ENCODE measurements at regions not wholly inside any gene's neighbourhood (a gene's known extent, or its start where the extent isn't known, plus 50 kb on each side); places are given as distances from the start of the nearest gene placed in this dataset.

DNA sequence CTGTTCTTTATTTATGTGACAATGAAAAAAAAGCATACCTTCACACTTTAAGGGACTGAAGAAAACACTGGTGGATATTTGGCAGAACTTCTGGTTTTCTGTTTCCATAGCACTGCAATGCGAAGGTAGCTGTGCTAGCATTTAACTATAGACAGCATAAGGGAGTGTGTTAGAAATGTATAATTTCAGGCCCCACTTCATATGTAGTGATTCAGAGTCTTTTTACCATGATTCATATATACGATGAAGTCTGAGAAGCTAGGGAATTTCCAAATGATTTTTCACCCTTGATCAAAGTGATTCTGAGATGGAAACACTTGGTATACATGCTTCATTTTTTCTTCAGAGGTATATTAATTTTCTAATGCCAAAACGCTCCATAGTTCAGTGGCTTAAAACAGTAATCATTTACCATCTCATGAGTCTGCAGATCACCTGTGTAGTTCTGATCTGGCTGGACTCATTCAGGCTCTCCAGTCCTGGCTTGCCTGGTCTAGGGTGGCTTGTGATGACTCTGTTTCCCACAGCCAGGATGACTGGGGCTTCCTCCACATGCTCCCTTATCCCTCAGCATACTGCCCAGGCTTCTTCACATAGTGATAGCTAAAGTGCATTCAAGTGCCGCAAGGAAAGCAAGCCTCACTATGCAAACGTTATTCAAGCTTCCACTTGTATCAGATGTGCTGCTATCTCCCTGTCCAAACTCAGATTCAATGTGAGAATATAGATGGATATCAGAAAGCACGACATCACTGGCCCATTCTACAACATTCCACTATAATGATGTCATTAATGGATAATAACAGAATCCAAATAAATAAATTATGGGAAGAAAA lies 790.1 kb downstream of the TECRL start:
- H3K4me1 Mint-ChIP-seq = no peaks in the 10 kb centered on the region
- ChIA-PET POLR2A (no interaction called here), CTCF (no interaction called here)
- H3K4me3 Mint-ChIP-seq = no peak overlapping the region
- no peaks in the 10 kb centered on the region for H3K36me3 Mint-ChIP-seq (ENCODE audit: low read depth)
- no peaks in the 10 kb centered on the region for H3K9me3 Mint-ChIP-seq
- no peak overlapping the region for H3K27ac Mint-ChIP-seq
- no peaks in the 10 kb centered on the region for H3K27me3 Mint-ChIP-seq
- no peak for DNase-seq

DNA sequence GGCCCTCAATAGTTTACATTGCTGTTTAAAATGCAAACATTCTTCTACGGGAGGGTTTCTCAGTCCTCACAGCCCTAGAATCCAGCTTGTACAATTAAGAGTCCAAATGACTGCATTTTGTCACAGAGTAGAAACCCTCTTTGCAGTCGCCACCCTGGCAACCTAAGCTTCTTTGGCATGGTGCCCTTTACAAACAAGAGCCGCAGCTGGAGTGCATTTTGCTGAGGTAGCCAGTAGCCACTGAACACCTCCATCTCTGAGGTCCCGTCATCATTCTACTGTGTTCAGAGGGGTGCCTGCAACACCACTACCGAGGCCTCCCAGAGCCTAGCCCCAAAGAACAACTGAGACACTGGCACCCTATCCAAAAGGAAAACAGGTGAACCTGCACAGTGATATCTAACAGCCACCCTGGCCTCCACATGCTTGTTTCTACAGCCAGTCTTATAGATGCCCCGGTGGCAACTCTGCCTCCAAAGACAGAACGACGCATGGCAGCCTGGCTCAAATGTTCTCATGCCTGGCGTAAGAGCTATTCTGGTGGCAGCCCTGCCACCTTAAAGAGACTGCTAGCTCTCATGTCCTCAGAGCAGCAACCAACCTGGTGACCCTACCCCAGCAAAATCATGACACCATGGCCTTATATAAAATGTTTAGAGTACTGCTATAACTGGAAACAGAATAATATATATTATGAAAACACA lies 801.9 kb downstream of the TECRL start:
- DNase-seq = no peak
- CTCF ChIA-PET = no interaction called here
- Mint-ChIP-seq H3K27me3 (no peaks in the 10 kb centered on the region), H3K9me3 (peaks cover 7% of the 10 kb centered on the region), H3K4me1 (no peaks in the 10 kb centered on the region), H3K36me3 (ENCODE audit: low read depth) (no peaks in the 10 kb centered on the region), H3K4me3 (no peak overlapping the region), H3K27ac (no peak overlapping the region)
- POLR2A ChIA-PET = no interaction called here

DNA sequence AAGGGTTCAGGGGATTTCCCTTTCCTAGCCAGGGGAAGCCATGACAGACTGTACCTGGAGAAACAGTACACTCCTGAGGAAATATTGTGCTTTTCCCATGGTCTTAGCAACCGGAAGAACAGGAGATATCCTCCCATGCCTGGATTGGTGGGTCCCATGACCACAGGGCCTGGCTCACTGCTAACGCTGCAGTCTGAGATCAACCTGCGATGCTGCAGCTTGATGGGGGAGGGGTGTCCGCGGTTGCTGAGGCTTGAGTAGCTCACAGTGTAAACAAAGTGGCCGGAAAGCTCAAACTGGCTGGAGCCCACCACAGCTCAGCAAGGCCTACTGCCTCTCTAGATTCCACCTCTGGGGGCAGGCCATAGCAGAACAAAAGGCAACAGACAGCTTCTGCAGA lies 819.5 kb downstream of the TECRL start:
- Mint-ChIP-seq H3K27ac (no peak overlapping the region), H3K27me3 (no peaks in the 10 kb centered on the region), H3K36me3 (ENCODE audit: low read depth) (no peaks in the 10 kb centered on the region), H3K9me3 (peaks cover 16% of the 10 kb centered on the region), H3K4me1 (no peaks in the 10 kb centered on the region), H3K4me3 (no peak overlapping the region)
- ChIA-PET CTCF (no interaction called here), POLR2A (no interaction called here)
- DNase-seq = no peak

DNA sequence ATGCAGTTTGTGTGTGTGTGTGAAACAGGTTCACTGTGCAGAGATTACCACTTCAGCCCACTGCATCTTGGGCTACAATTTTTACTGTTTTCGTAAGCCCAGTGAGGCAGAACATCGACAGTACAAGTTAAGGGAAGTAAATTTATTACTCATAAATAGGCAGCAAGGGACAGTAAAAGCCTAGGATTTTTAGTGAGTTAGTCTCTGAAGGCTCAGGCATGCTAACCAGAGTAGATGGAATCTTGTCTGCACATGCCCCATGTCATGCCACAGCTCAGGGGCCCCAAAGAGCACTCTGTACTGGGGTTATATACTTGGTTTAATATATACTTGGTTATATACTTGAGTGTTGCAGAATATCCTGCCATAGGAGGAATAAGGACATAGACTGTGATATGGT lies 825.7 kb downstream of the TECRL start:
- Mint-ChIP-seq H3K27ac (no peak overlapping the region), H3K36me3 (ENCODE audit: low read depth) (no peaks in the 10 kb centered on the region), H3K9me3 (no peaks in the 10 kb centered on the region), H3K4me1 (no peaks in the 10 kb centered on the region), H3K4me3 (no peak overlapping the region), H3K27me3 (no peaks in the 10 kb centered on the region)
- POLR2A ChIA-PET = no interaction called here
- no peak for DNase-seq
- CTCF ChIA-PET = no interaction called here

DNA sequence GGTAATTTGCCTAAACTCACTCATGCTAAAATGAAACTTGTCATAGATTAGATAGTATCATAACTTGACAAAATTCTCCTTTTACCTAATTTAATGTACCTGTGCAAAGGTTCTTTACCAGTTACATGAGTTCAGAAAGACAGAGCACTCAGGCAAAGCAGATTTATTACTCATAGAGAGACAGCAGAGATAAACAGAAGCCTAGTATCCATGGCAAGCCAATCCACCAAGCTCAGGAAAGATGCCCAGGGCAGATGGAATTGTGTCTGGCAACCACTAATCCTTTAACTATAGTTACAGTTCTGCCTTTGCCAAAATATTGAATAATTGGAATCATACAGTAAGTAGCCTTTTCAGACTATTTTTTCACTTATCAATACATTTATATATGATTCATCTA lies 826.2 kb downstream of the TECRL start:
- no peaks in the 10 kb centered on the region for H3K27me3 Mint-ChIP-seq

DNA sequence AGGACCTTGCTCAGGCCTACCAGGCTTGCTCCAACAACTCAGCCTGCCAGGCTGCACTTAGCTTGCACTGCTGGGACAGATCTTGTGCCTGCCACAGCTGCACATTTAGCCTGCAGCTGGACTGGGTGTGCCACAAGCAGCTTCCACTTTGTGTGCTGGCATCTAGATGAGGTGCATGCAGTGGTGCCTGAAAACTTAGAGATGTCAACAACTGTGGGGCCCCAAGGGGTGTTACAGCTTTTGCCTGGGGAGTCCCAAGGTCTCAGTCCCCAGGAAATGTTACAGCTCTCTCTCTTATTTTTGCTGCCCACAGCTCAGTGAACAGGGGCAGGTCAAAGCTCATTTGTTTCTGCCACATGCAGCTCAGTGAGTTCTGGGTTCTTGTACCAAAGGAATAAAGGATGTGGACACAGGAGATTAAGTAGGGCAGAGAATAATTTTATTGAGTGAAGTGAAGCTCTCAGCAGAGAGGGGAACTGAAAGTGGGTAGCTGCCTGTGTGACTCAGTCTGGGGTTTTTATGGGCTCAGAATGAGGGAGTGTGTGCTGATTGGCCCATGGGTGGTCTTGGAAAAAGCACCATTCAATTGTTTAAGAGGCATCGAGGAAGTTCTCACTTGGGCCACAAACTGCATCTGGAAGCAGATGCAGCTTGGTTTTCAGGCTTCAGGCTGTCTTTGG lies 828.3 kb downstream of the TECRL start:
- DNase-seq = no peak
- Mint-ChIP-seq H3K9me3 (peaks cover 2% of the 10 kb centered on the region), H3K4me1 (no peaks in the 10 kb centered on the region), H3K27me3 (no peaks in the 10 kb centered on the region), H3K4me3 (no peak overlapping the region), H3K27ac (no peak overlapping the region), H3K36me3 (ENCODE audit: low read depth) (no peaks in the 10 kb centered on the region)
- ChIA-PET POLR2A (no interaction called here), CTCF (no interaction called here)

More for the DNA sequence above, 826.2 kb downstream of the TECRL start:
- Mint-ChIP-seq H3K4me3 (no peak overlapping the region), H3K9me3 (no peaks in the 10 kb centered on the region), H3K27ac (no peak overlapping the region), H3K36me3 (ENCODE audit: low read depth) (no peaks in the 10 kb centered on the region), H3K4me1 (no peaks in the 10 kb centered on the region)
- no peak for DNase-seq
- ChIA-PET POLR2A (no interaction called here), CTCF (no interaction called here)

DNA sequence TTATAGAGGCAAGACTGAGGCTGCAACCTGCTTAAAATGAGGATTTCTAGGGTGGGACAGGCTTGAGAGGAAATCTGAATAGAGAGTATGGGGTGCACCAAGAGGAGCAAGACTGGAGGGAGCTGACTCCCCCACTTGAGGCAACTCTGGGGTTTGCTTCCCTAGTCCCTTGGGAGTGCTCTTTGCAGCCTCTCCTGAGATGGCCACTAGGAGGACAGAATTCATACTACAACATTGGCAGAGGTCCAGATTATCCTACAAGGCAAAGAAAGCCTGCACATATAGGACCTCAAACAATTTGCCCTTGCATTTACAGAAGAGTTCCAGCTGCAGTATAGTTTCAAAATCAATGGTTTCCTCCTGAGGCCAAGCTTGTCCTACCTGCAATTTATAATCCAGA lies 830.9 kb downstream of the TECRL start:
- Mint-ChIP-seq H3K27me3 (no peaks in the 10 kb centered on the region), H3K4me1 (no peaks in the 10 kb centered on the region), H3K4me3 (no peak overlapping the region), H3K36me3 (ENCODE audit: low read depth) (no peaks in the 10 kb centered on the region), H3K27ac (no peak overlapping the region), H3K9me3 (peaks cover 2% of the 10 kb centered on the region)
- no peak for DNase-seq
- POLR2A ChIA-PET = no interaction called here
- CTCF ChIA-PET = no interaction called here

DNA sequence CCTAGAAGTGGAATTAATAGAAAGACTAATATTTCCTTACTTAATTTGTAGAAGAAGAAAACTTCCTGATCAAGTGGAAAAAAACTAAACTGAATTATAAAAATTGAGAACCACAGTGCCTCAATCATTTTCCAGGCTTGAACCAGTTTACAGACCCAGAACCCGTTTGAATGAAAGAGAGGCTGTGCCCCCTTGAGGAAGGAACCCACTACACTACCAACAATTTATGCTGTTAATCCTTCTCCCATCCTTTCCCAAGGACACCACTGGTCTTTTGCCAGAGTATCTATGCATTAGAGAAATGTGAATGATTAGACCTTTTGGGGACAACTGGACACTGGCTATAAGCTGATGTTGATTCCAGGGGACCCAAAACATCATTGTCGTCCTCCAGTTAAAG lies 842.6 kb downstream of the TECRL start:
- H3K4me1 Mint-ChIP-seq = no peaks in the 10 kb centered on the region
- H3K9me3 Mint-ChIP-seq = peaks cover 6% of the 10 kb centered on the region
- no peak for DNase-seq
- ChIA-PET POLR2A (no interaction called here), CTCF (no interaction called here)
- no peak overlapping the region for H3K4me3 Mint-ChIP-seq
- H3K27ac Mint-ChIP-seq = no peak overlapping the region
- H3K36me3 Mint-ChIP-seq (ENCODE audit: low read depth) = no peaks in the 10 kb centered on the region
- H3K27me3 Mint-ChIP-seq = no peaks in the 10 kb centered on the region

DNA sequence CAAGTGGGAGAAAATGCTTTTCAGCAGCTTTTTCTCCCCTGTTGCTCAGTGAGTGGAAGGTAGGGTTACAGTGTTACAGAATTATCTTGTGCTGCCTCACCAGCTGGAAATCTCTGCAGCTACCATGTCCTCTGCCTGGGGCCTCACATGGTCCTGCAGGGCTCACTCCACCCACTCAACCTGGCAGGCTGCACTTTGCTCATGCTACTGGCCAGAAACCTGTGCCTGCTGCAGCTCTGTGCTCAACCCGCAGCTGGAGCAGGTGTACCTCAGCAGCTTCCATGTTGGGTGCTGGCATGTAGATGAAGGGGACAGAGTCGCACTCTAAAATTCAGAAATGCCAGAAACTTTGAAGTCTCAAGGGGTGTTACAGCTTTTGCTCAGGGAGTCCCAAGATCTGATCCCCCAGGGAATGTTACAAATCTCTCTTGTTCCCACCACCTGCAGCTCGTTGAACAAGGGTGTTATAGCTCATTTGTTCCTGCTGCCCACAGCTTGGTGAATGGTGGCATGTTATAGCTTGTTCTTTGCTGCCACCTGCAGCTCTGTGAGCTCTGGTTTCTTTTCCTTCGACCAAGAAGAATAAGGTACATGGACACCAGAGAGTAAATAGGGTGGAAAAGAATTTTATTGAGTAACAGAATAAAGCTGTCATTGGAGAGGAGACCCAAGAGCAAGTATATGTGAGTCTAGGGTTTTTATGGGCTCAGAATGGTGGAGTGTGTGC lies 845.8 kb downstream of the TECRL start:
- POLR2A ChIA-PET = no interaction called here
- Mint-ChIP-seq H3K27ac (no peak overlapping the region), H3K4me3 (no peak overlapping the region), H3K9me3 (peaks cover 9% of the 10 kb centered on the region), H3K4me1 (no peaks in the 10 kb centered on the region), H3K36me3 (ENCODE audit: low read depth) (no peaks in the 10 kb centered on the region), H3K27me3 (no peaks in the 10 kb centered on the region)
- CTCF ChIA-PET = no interaction called here
- no peak for DNase-seq

DNA sequence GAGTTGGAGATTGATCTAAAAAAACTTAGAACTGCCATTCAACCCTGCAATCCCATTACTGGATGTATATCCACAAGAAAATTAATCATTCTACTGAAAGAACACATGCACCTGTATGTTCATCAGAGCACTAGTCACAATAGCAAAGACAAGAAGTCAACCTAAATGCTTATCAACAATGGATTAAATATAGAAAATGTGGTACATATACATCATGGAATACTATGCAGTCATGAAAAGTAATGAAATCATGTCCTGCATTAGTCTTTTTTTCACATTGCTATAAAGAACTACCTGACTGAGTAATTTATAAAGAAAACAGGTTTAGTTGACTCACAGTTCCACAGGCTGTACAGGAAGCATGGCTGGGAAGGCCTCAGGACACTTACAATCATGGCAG lies 850.5 kb downstream of the TECRL start:
- H3K36me3 Mint-ChIP-seq (ENCODE audit: low read depth) = no peaks in the 10 kb centered on the region
- no peak overlapping the region for H3K27ac Mint-ChIP-seq
- no peak for DNase-seq
- H3K27me3 Mint-ChIP-seq = no peaks in the 10 kb centered on the region
- H3K4me1 Mint-ChIP-seq = no peaks in the 10 kb centered on the region
- ChIA-PET POLR2A (no interaction called here), CTCF (no interaction called here)
- peaks cover 9% of the 10 kb centered on the region for H3K9me3 Mint-ChIP-seq
- no peak overlapping the region for H3K4me3 Mint-ChIP-seq

DNA sequence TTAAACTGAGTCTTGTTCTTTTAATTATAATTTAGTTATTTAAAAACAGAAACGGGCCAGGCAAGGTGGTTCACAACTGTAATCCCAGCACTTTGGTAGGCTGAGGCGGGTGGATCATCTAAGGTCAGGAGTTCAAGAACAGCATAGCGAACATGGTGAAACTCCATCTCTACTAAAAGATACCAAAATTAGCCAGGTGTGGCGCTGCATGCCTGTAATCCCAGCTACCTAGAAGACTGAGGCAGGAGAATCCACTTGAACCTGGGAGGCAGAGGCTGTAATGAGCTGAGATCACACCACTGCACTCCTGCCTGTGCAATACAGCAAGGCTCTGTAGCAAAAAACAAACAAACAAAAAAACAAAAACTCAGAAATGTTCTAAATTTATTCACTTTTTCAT lies 852.9 kb downstream of the TECRL start:
- H3K27me3 Mint-ChIP-seq = no peaks in the 10 kb centered on the region
- H3K9me3 Mint-ChIP-seq = peaks cover 13% of the 10 kb centered on the region
- no peak for DNase-seq
- POLR2A ChIA-PET = no interaction called here
- no peak overlapping the region for H3K27ac Mint-ChIP-seq
- H3K36me3 Mint-ChIP-seq (ENCODE audit: low read depth) = no peaks in the 10 kb centered on the region
- no peak overlapping the region for H3K4me3 Mint-ChIP-seq
- no peaks in the 10 kb centered on the region for H3K4me1 Mint-ChIP-seq
- CTCF ChIA-PET = no interaction called here

DNA sequence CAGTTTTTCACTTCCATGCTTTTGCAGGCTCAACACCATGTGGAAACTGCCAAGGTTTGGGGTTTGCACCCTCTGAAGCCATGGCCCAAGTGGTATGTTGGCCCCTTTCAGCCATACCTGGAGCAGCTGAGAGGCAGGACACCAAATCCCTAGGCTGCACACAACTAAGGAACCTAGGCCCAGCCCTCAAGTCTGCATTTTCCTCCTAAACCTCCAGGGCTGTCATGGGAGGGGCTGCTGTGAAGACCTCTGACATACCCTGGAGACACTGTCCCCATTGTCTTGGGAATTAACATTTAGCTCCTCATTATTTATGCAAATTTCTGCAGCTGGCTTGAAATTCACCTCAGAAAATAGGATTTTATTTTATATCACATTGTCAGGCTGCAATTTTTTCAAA lies 856.1 kb downstream of the TECRL start:
- H3K9me3 Mint-ChIP-seq = peaks cover 7% of the 10 kb centered on the region
- no peaks in the 10 kb centered on the region for H3K4me1 Mint-ChIP-seq
- DNase-seq = no peak
- ChIA-PET POLR2A (no interaction called here), CTCF (no interaction called here)
- H3K36me3 Mint-ChIP-seq (ENCODE audit: low read depth) = no peaks in the 10 kb centered on the region
- H3K27ac Mint-ChIP-seq = no peak overlapping the region
- H3K4me3 Mint-ChIP-seq = no peak overlapping the region
- no peaks in the 10 kb centered on the region for H3K27me3 Mint-ChIP-seq

DNA sequence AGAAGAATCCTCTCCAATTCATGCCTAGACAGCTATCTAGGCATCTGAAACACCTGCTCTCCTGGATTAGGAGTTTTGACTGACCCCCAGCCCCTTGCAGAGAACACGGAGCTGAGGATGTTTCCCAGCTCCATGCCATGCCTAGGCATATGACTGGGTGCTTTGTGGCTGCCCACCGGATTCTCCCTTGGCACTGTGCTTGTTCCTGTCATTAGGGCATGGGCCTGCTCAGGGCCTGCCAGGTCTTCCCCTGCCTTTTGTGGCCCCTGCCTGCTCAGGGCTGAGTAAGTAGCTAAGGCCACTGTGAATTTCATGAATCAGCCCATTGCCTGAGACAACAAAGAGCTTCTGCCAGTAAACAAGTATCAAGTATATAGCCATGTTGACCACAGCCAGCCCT lies 867.4 kb downstream of the TECRL start:
- POLR2A ChIA-PET = no interaction called here
- no peak overlapping the region for H3K27ac Mint-ChIP-seq
- DNase-seq = no peak
- H3K9me3 Mint-ChIP-seq = peaks cover 5% of the 10 kb centered on the region
- CTCF ChIA-PET = no interaction called here
- no peaks in the 10 kb centered on the region for H3K27me3 Mint-ChIP-seq
- H3K36me3 Mint-ChIP-seq (ENCODE audit: low read depth) = no peaks in the 10 kb centered on the region
- H3K4me1 Mint-ChIP-seq = no peaks in the 10 kb centered on the region
- H3K4me3 Mint-ChIP-seq = no peak overlapping the region

Measured in activated CD4-positive, alpha-beta memory T cell treated with anti-CD3 and anti-CD28 coated beads, Interleukin-2, amount 10 ng/mL, durations not matched to agents 7 days and 5 days (primary cell).